Kidney epithelial cell (primary cell): ENCODE measurements at regions not wholly inside any gene's neighbourhood (a gene's known extent, or its start where the extent isn't known, plus 50 kb on each side); places are given as distances from the start of the nearest gene placed in this dataset.
"Not testable (repeated sequence)": the region's sequence is repeated elsewhere in the genome, so short reads cannot be mapped to it uniquely, and the experiment has no call there.

Source experiments
- DNase-seq: peaks from one replicate; pipeline ENCODE4 v3.0.0-alpha.2; 2010; ENCODE audit warnings: low read depth
- H3K27me3 ChIP-seq: 2 replicates; pipeline ENCODE4 v1.6.0; 2011; ENCODE audit warnings: low read length; ENCODE audit not compliant: control insufficient read depth, insufficient read depth
- H3K36me3 ChIP-seq: 2 replicates; pipeline ENCODE4 v1.5.1; 2011; ENCODE audit warnings: low read length; ENCODE audit not compliant: control insufficient read depth, insufficient read depth
- H3K4me3 ChIP-seq: 2 replicates; pipeline ENCODE4 v1.5.1; 2011; ENCODE audit warnings: low read depth, mild to moderate bottlenecking, control low read depth, low read length
- CTCF ChIP-seq: IDR thresholded peaks from 2 replicates; pipeline ENCODE4 v1.5.1; 2011; ENCODE audit warnings: mild to moderate bottlenecking, moderate library complexity, low read length, control low read depth, inconsistent platforms; ENCODE audit not compliant: insufficient read depth, poor library complexity, severe bottlenecking

- no peak for TF ChIP-seq CTCF
- Histone ChIP-seq H3K36me3 (no peaks in the 10 kb centered on the region), H3K27me3 (peaks cover 2% of the 10 kb centered on the region), H3K4me3 (no peak overlapping the region)
- no peak for DNase-seq
Measured at GRCh38 chr10:118971187-118971586, 58.3 kb upstream of the NANOS1 start.

- Histone ChIP-seq H3K36me3 (no peaks in the 10 kb centered on the region), H3K27me3 (peaks cover 2% of the 10 kb centered on the region), H3K4me3 (no peak overlapping the region)
- TF ChIP-seq CTCF, result no peak
- no peak for DNase-seq
Measured at GRCh38 chr10:118971876-118972275, 57.6 kb upstream of the NANOS1 start.

GRCh38 chr10:118973744-118974143, 55.8 kb upstream of the NANOS1 start:
- no peak overlapping the region for H3K4me3 ChIP-seq
- no peaks in the 10 kb centered on the region for H3K36me3 ChIP-seq
- TF ChIP-seq CTCF, result no peak
- H3K27me3 ChIP-seq, result no peaks in the 10 kb centered on the region
- no peak for DNase-seq

GRCh38 chr10:118974951-118975350, 54.6 kb upstream of the NANOS1 start:
- DNase-seq, result no peak
- Histone ChIP-seq H3K4me3 (no peak overlapping the region), H3K36me3 (no peaks in the 10 kb centered on the region), H3K27me3 (no peaks in the 10 kb centered on the region)
- no peak for TF ChIP-seq CTCF

- DNase-seq, H3K27me3 ChIP-seq, H3K36me3 ChIP-seq, H3K4me3 ChIP-seq: not testable (repeated sequence)
Measured at GRCh38 chr10:118976219-118976618, 53.3 kb upstream of the NANOS1 start.

- no peak for TF ChIP-seq CTCF
- H3K27me3 ChIP-seq, result no peaks in the 10 kb centered on the region
- no peak for DNase-seq
- H3K36me3 ChIP-seq, result no peaks in the 10 kb centered on the region
- no peak overlapping the region for H3K4me3 ChIP-seq
Measured at GRCh38 chr10:118977022-118977599, 52.4 kb upstream of the NANOS1 start.
